ENCODE measurements at regions not wholly inside any gene's neighbourhood (a gene's known extent, or its start where the extent isn't known, plus 50 kb on each side); places are given as distances from the start of the nearest gene placed in this dataset.

GRCh38 chr5:173512637-173513435, 103.6 kb downstream of the BOD1 start:
- no peaks in the 10 kb centered on the region for H3K27me3 ChIP-seq (ENCODE audit: control insufficient read depth, insufficient read depth, low read length, poor library complexity, severe bottlenecking)
- H3K9ac ChIP-seq (ENCODE audit: extremely low read depth, low read length, poor library complexity, severe bottlenecking): no peak overlapping the region
- H3K27ac ChIP-seq (ENCODE audit: low read depth, low read length): no peak overlapping the region
- peaks cover 8% of the 10 kb centered on the region for H3K4me1 Mint-ChIP-seq
- no peaks in the 10 kb centered on the region for H3K4me1 ChIP-seq (ENCODE audit: control insufficient read depth, insufficient read depth, low read length)
- no peak overlapping the region for H3K4me3 Mint-ChIP-seq
- WGBS, 2 experiments (ENCODE audit: insufficient coverage in 1 of 2, insufficient read length in 1 of 2): 88 to 92% methylated on average over 5 of the region's 5 CpGs
- no peaks in the 10 kb centered on the region for H3K36me3 ChIP-seq (ENCODE audit: control insufficient read depth, insufficient read depth, low read length)
- peaks cover 2% of the 10 kb centered on the region for H3K27me3 Mint-ChIP-seq (ENCODE audit: insufficient read depth)
- TF ChIP-seq, protein P1, sequence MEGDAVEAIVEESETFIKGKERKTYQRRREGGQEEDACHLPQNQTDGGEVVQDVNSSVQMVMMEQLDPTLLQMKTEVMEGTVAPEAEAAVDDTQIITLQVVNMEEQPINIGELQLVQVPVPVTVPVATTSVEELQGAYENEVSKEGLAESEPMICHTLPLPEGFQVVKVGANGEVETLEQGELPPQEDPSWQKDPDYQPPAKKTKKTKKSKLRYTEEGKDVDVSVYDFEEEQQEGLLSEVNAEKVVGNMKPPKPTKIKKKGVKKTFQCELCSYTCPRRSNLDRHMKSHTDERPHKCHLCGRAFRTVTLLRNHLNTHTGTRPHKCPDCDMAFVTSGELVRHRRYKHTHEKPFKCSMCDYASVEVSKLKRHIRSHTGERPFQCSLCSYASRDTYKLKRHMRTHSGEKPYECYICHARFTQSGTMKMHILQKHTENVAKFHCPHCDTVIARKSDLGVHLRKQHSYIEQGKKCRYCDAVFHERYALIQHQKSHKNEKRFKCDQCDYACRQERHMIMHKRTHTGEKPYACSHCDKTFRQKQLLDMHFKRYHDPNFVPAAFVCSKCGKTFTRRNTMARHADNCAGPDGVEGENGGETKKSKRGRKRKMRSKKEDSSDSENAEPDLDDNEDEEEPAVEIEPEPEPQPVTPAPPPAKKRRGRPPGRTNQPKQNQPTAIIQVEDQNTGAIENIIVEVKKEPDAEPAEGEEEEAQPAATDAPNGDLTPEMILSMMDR (conservative IDR thresholded peaks at IDR 0.05): no peak
- H3K27ac Mint-ChIP-seq: no peak overlapping the region
- H3K4me3 ChIP-seq (ENCODE audit: low read length): no peak overlapping the region
- DNase-seq: no peak
- no peaks in the 10 kb centered on the region for H3K36me3 Mint-ChIP-seq (ENCODE audit: low read depth)
- H3K9me3 ChIP-seq (ENCODE audit: control insufficient read depth, low read length): no peaks in the 10 kb centered on the region
- H3K9me3 Mint-ChIP-seq: no peaks in the 10 kb centered on the region

DNA sequence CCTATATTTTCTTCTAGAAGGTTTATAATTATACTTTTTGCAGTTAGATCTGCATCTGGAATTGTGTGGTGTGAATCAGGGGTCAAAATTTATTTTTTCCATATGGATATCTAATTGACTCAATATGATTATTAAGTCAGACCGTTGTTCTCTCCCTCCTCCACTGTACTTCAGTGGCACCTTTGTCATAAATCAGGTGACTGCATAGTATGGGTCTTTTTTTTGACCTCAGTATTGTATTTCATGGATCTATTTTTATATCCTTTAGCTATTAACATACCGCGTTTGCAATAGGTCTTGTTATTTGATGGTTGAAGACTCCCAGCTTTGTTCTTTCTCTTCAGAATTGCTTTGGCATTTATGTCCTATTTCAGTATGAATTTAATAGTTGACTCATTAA, 107.4 kb downstream of the BOD1 start:
- 89% methylated on average over 2 of the region's 3 CpGs; no CpG with 5 or more reads in 1 of the 2 experiments for WGBS, 2 experiments (ENCODE audit: insufficient coverage in 1 of 2, insufficient read length in 1 of 2)
- no peak for DNase-seq
- Mint-ChIP-seq H3K4me3 (no peak overlapping the region), H3K36me3 (ENCODE audit: low read depth) (no peaks in the 10 kb centered on the region), H3K27me3 (ENCODE audit: insufficient read depth) (peaks cover 2% of the 10 kb centered on the region), H3K27ac (no peak overlapping the region), H3K4me1 (peaks cover 8% of the 10 kb centered on the region), H3K9me3 (peaks cover 3% of the 10 kb centered on the region)
- TF ChIP-seq, protein P1 (conservative IDR thresholded peaks at IDR 0.05): no peak
- Histone ChIP-seq H3K4me3 (ENCODE audit: low read length) (no peak overlapping the region), H3K36me3 (ENCODE audit: control insufficient read depth, insufficient read depth, low read length) (no peaks in the 10 kb centered on the region), H3K27ac (ENCODE audit: low read depth, low read length) (no peak overlapping the region), H3K9ac (ENCODE audit: extremely low read depth, low read length, poor library complexity, severe bottlenecking) (no peak overlapping the region), H3K27me3 (ENCODE audit: control insufficient read depth, insufficient read depth, low read length, poor library complexity, severe bottlenecking) (no peaks in the 10 kb centered on the region), H3K4me1 (ENCODE audit: control insufficient read depth, insufficient read depth, low read length) (no peaks in the 10 kb centered on the region), H3K9me3 (ENCODE audit: control insufficient read depth, low read length) (peaks cover 4% of the 10 kb centered on the region)

- no peak for DNase-seq
- no peak overlapping the region for H3K27ac ChIP-seq (ENCODE audit: low read depth, low read length)
- no peak overlapping the region for H3K27ac Mint-ChIP-seq
- no peak overlapping the region for H3K4me3 Mint-ChIP-seq
- H3K4me1 ChIP-seq (ENCODE audit: control insufficient read depth, insufficient read depth, low read length): no peaks in the 10 kb centered on the region
- 91 to 94% methylated on average over 2 to 5 of the region's 5 CpGs for WGBS, 2 experiments (ENCODE audit: insufficient coverage in 1 of 2, insufficient read length in 1 of 2)
- H3K27me3 Mint-ChIP-seq (ENCODE audit: insufficient read depth): peaks cover 2% of the 10 kb centered on the region
- no peaks in the 10 kb centered on the region for H3K27me3 ChIP-seq (ENCODE audit: control insufficient read depth, insufficient read depth, low read length, poor library complexity, severe bottlenecking)
- H3K4me1 Mint-ChIP-seq: no peaks in the 10 kb centered on the region
- H3K9me3 Mint-ChIP-seq: peaks cover 3% of the 10 kb centered on the region
- H3K36me3 Mint-ChIP-seq (ENCODE audit: low read depth): no peaks in the 10 kb centered on the region
- H3K9ac ChIP-seq (ENCODE audit: extremely low read depth, low read length, poor library complexity, severe bottlenecking): no peak overlapping the region
- peaks cover 4% of the 10 kb centered on the region for H3K9me3 ChIP-seq (ENCODE audit: control insufficient read depth, low read length)
- TF ChIP-seq, protein P1 (conservative IDR thresholded peaks at IDR 0.05): no peak
- H3K36me3 ChIP-seq (ENCODE audit: control insufficient read depth, insufficient read depth, low read length): no peaks in the 10 kb centered on the region
- no peak overlapping the region for H3K4me3 ChIP-seq (ENCODE audit: low read length)
Measured at GRCh38 chr5:173507171-173507570, 109.3 kb downstream of the BOD1 start.
